Thoracic aorta (tissue), 2 donors: ENCODE measurements at regions not wholly inside any gene's neighbourhood (a gene's known extent, or its start where the extent isn't known, plus 50 kb on each side); places are given as distances from the start of the nearest gene placed in this dataset.

Experiments
- ATAC-seq: fragments of 150-250 bp; one replicate; pipeline ENCODE4 v1.8.0; 2017; ENCODE audit warnings: low read depth; ENCODE audit not compliant: insufficient number of reproducible peaks, low FRiP score
- DNase-seq: peaks from one replicate; pipeline ENCODE4 v3.0.0-alpha.2; 2020; ENCODE audit warnings: low spot score
- H3K27ac ChIP-seq, 2 donors: fragments of 200-600 bp; sonication (generic); 1 replicate in 1 of 2; 2 replicates in 1 of 2; pipeline ENCODE4 v1.5.1; 2016; ENCODE audit warnings: mild to moderate bottlenecking in 2 of 2, moderate library complexity in 2 of 2
- H3K27me3 ChIP-seq: fragments of 200-600 bp; sonication (generic); replicated peaks from 2 replicates; pipeline ENCODE4 v1.6.0; 2016; ENCODE audit warnings: mild to moderate bottlenecking; ENCODE audit not compliant: insufficient read depth
- H3K36me3 ChIP-seq: fragments of 200-600 bp; sonication (generic); one replicate; pipeline ENCODE4 v1.5.1; 2016
- H3K4me1 ChIP-seq, 2 donors: fragments of 200-600 bp; sonication (generic); 1 replicate in 1 of 2; 2 replicates in 1 of 2; pipeline versions ENCODE4 v1.5.1 to v1.6.0; 2016; ENCODE audit warnings: low read depth in 2 of 2, mild to moderate bottlenecking in 1 of 2; ENCODE audit not compliant: control insufficient read depth in 1 of 2
- H3K4me3 ChIP-seq: fragments of 200-600 bp; sonication (generic); 2 replicates; pipeline ENCODE4 v1.5.1; 2016; ENCODE audit warnings: mild to moderate bottlenecking
- H3K9me3 ChIP-seq: fragments of 200-600 bp; sonication (generic); 2 replicates; pipeline ENCODE4 v1.5.1; 2016
- TF ChIP-seq, protein P1 (sequence below): fragments of 200-600 bp; sonication (generic); IDR thresholded peaks from one replicate; pipeline ENCODE4 v1.5.1; 2019; ENCODE audit warnings: antibody characterized with exemption

DNA sequence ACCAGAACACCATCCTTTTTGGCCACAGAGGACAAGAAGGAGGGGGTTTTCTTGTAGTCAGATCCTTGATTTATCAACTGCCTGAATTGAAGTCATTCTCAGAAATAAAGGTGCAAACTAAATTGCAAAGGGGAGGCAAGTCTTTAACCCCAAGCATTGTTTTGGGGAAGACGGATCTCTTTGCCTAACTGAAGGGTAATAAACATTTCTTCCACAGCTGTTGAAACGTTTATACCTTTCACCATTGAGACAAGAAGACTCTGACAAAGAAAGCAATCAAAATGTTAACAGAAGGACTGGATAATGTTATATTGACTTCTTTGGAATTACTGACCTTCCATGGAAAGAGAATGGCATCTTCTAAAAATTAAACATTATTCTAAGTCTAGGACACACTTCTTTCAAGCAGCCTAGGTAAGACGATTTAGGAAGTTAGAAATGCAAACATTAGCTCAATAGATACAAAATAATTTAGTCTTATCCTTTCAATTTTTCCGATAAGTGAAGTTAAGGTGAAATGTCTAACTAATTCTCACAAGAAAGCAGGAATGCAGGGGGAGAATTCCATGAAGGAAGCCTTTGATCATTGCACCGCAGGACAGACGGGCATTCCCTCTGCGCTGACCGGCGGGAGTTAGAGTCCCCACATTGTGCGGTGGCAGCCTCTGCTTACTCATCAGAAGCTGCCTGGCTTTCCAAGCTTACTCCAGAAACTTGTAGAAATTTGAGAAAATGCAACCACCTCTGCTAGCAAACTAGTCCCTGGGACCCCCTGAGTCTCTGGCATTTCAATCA lies 69.4 kb upstream of the COPS8 start:
- H3K4me3 ChIP-seq, result no peak overlapping the region
- H3K27ac ChIP-seq, result no peak overlapping the region
- no peak for DNase-seq
- H3K27me3 ChIP-seq, result no peaks in the 10 kb centered on the region
- no peaks in the 10 kb centered on the region for H3K36me3 ChIP-seq
- H3K9me3 ChIP-seq, result no peaks in the 10 kb centered on the region
- ATAC-seq, result no peak
- H3K4me1 ChIP-seq, result peaks cover 0 to 4% of the 10 kb centered on the region in 2 donors
- TF ChIP-seq, protein P1, sequence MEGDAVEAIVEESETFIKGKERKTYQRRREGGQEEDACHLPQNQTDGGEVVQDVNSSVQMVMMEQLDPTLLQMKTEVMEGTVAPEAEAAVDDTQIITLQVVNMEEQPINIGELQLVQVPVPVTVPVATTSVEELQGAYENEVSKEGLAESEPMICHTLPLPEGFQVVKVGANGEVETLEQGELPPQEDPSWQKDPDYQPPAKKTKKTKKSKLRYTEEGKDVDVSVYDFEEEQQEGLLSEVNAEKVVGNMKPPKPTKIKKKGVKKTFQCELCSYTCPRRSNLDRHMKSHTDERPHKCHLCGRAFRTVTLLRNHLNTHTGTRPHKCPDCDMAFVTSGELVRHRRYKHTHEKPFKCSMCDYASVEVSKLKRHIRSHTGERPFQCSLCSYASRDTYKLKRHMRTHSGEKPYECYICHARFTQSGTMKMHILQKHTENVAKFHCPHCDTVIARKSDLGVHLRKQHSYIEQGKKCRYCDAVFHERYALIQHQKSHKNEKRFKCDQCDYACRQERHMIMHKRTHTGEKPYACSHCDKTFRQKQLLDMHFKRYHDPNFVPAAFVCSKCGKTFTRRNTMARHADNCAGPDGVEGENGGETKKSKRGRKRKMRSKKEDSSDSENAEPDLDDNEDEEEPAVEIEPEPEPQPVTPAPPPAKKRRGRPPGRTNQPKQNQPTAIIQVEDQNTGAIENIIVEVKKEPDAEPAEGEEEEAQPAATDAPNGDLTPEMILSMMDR, result no peak

- no peak overlapping the region for H3K27ac ChIP-seq
- no peak overlapping the region for H3K4me3 ChIP-seq
- TF ChIP-seq, protein P1, result no peak
- H3K27me3 ChIP-seq, result no peaks in the 10 kb centered on the region
- DNase-seq (no peak), ATAC-seq (no peak)
- no peaks in the 10 kb centered on the region for H3K9me3 ChIP-seq
- no peaks in the 10 kb centered on the region for H3K4me1 ChIP-seq
- no peaks in the 10 kb centered on the region for H3K36me3 ChIP-seq
Measured at GRCh38 chr2:237020090-237020489, 65.6 kb upstream of the COPS8 start.

DNA sequence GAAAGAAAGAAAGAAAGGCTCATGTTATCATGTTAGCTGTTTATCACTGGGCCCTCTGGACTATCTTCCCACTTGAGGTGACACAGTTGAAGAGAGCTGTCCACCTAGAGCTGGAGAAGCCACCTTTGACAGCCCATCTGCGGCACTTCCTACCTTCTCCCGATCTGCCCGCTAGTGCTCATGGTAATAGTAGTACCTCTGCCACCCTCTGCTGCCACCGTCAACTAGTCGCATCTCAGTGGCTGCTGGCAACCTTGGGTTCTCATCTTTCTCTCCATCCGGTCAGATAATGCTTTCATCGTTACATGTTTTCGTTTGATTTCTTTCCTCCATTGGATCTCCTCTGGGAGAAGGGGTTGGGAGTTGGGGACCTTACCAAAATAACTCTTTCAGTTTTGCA lies 63.2 kb upstream of the COPS8 start:
- Histone ChIP-seq H3K27me3 (no peaks in the 10 kb centered on the region), H3K4me3 (no peak overlapping the region), H3K27ac (no peak overlapping the region), H3K9me3 (no peaks in the 10 kb centered on the region), H3K36me3 (no peaks in the 10 kb centered on the region), H3K4me1 (no peaks in the 10 kb centered on the region)
- no peak for ATAC-seq
- TF ChIP-seq, protein P1, result no peak
- no peak for DNase-seq

GRCh38 chr2:237024255-237024654 lies 61.4 kb upstream of the COPS8 start:
- Histone ChIP-seq H3K27ac (no peak overlapping the region), H3K4me1 (no peaks in the 10 kb centered on the region), H3K4me3 (no peak overlapping the region), H3K27me3 (no peaks in the 10 kb centered on the region), H3K9me3 (no peaks in the 10 kb centered on the region), H3K36me3 (no peaks in the 10 kb centered on the region)
- TF ChIP-seq, protein P1, result no peak
- no peak for ATAC-seq
- DNase-seq, result no peak

GRCh38 chr2:237025090-237025865 lies 60.4 kb upstream of the COPS8 start:
- no peak overlapping the region for H3K27ac ChIP-seq
- ATAC-seq, result no peak

More at GRCh38 chr2:237025090-237025865, 60.4 kb upstream of the COPS8 start:
- TF ChIP-seq, protein P1, result no peak
- no peaks in the 10 kb centered on the region for H3K36me3 ChIP-seq
- no peaks in the 10 kb centered on the region for H3K4me1 ChIP-seq
- H3K4me3 ChIP-seq, result no peak overlapping the region
- DNase-seq, result peak; percentile 20
- H3K9me3 ChIP-seq, result no peaks in the 10 kb centered on the region
- no peaks in the 10 kb centered on the region for H3K27me3 ChIP-seq
